NCI-H345 treated with DMSO at 0.1 percent for 48 hours (cell line): ENCODE measurements at regions not wholly inside any gene's neighbourhood (a gene's known extent, or its start where the extent isn't known, plus 50 kb on each side); places are given as distances from the start of the nearest gene placed in this dataset.

ENCODE experiments used
- DNase-seq: peaks from one replicate; lab custom pipeline; 2025; ENCODE audit not compliant: unreplicated experiment; lab: John Stamatoyannopoulos, UW

- DNase-seq = no peak
These were observed 50.8 kb upstream of the KLHL13 start for GRCh38 chrX:118167361-118167760.

GRCh38 chrX:118171356-118171755 lies 54.7 kb upstream of the KLHL13 start:
- no peak for DNase-seq

GRCh38 chrX:118174516-118175098 lies 58.0 kb upstream of the KLHL13 start:
- DNase-seq = no peak

GRCh38 chrX:118177708-118178107 lies 61.1 kb upstream of the KLHL13 start:
- DNase-seq = no peak

- DNase-seq = no peak
These were observed 61.8 kb upstream of the KLHL13 start for GRCh38 chrX:118178450-118178849.

- DNase-seq = no peak
These were observed 62.6 kb upstream of the KLHL13 start for GRCh38 chrX:118179161-118179560.

GRCh38 chrX:118179718-118180117 lies 63.1 kb upstream of the KLHL13 start:
- no peak for DNase-seq

- no peak for DNase-seq
These were observed 64.4 kb upstream of the KLHL13 start for GRCh38 chrX:118181030-118181429.

- DNase-seq = no peak
These were observed 65.4 kb upstream of the KLHL13 start for GRCh38 chrX:118182025-118182424.

GRCh38 chrX:118182681-118183080 lies 66.1 kb upstream of the KLHL13 start:
- DNase-seq = no peak

- DNase-seq = no peak
These were observed 67.0 kb upstream of the KLHL13 start for GRCh38 chrX:118183606-118184005.

GRCh38 chrX:118187100-118187499 lies 70.5 kb upstream of the KLHL13 start:
- DNase-seq = no peak

- peak; percentile 29 for DNase-seq
These were observed 72.4 kb upstream of the KLHL13 start for GRCh38 chrX:118189000-118189399.

GRCh38 chrX:118189628-118190027 lies 73.0 kb upstream of the KLHL13 start:
- peak; percentile 61 for DNase-seq

- DNase-seq = no peak
These were observed 81.1 kb upstream of the KLHL13 start for GRCh38 chrX:118197730-118198129.

GRCh38 chrX:118198577-118198976 lies 82.0 kb upstream of the KLHL13 start:
- no peak for DNase-seq

GRCh38 chrX:118199997-118200396 lies 83.4 kb upstream of the KLHL13 start:
- no peak for DNase-seq

- DNase-seq = no peak
These were observed 89.1 kb upstream of the KLHL13 start for GRCh38 chrX:118205421-118206395.

GRCh38 chrX:118207831-118208453 lies 91.3 kb upstream of the KLHL13 start:
- DNase-seq = peak; percentile 48

GRCh38 chrX:118208481-118208880 lies 91.9 kb upstream of the KLHL13 start:
- DNase-seq = peak; percentile 69

- no peak for DNase-seq
These were observed 95.5 kb upstream of the KLHL13 start for GRCh38 chrX:118211891-118212816.
